KOPT-K1 (cell line): ENCODE measurements at regions not wholly inside any gene's neighbourhood (a gene's known extent, or its start where the extent isn't known, plus 50 kb on each side); places are given as distances from the start of the nearest gene placed in this dataset.

Experiments used
- H3K27ac ChIP-seq: fragments of 200-600 bp; sonication (generic); 2 replicates; pipeline ENCODE4 v1.5.1; 2016; ENCODE audit warnings: antibody characterized with exemption, mild to moderate bottlenecking, low read depth, low read length; ENCODE audit not compliant: poor library complexity, severe bottlenecking
- H3K36me3 ChIP-seq: fragments of 200-600 bp; sonication (generic); 2 replicates; pipeline ENCODE4 v1.5.1; 2017; ENCODE audit warnings: antibody characterized with exemption, mild to moderate bottlenecking, low read length, moderate library complexity; ENCODE audit not compliant: insufficient read depth
- H3K9me3 ChIP-seq: fragments of 200-600 bp; sonication (generic); 2 replicates; pipeline ENCODE4 v1.5.1; 2017; ENCODE audit warnings: antibody characterized with exemption, low read length, mild to moderate bottlenecking; ENCODE audit not compliant: insufficient read depth, poor library complexity, severe bottlenecking

GRCh38 chr12:28955931-28956330, 193.1 kb upstream of the FAR2 start:
- Histone ChIP-seq H3K9me3 (peaks cover 5% of the 10 kb centered on the region), H3K27ac (no peak overlapping the region), H3K36me3 (no peaks in the 10 kb centered on the region)

DNA sequence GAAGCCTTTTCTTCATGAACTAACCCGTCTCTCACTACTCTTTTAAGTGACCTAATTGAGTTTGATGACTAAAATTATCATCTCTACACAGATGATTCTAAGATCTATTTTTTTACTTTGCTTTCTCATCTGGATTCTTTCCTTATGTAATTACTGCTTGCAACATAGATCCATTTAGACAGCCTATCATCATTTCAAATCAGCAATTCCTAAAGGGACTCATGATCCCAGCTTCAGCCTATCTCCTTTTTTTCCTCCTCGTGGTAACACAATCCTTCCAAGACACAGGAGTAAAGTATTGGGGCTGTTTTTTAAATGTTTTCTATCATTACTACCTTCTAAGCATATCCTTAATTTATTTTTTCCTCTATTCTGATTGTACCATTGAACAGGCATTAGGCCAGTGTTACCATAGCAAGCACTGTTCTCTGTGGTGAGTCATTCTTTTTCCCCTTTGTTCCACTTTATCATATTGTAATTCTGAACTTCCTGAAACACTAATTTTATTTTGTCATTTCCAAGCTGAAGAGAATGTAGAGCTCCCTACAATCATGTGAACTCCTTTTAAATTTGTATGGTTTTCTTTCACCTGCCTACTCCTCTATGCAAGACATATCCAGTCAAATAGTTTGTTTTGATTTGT, 190.4 kb upstream of the FAR2 start:
- H3K9me3 ChIP-seq: peaks cover 5% of the 10 kb centered on the region
- H3K36me3 ChIP-seq: no peaks in the 10 kb centered on the region
- H3K27ac ChIP-seq: no peak overlapping the region

DNA sequence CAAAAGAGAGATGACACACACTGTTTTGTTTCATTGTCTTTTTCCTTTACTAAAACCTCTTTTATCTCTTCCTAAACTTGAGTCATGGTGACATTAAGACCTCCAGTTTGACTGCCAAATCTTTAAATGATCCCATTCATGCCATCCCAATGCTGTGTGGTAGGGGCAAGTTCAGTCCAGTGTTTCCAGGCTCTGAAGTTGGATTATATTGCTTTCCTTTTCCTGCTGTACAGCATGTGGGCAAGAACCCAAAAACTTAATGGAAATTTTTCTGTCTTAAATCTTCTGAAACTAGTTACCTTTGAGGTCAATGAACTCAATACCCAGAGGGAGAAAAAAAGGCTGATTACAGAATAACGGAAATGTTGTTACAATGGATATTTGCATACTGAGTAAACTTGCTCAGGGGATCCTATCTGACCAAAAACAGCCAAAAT, 187.1 kb upstream of the FAR2 start:
- Histone ChIP-seq H3K36me3 (no peaks in the 10 kb centered on the region), H3K9me3 (peaks cover 5% of the 10 kb centered on the region), H3K27ac (no peak overlapping the region)

GRCh38 chr12:28963554-28963953, 185.5 kb upstream of the FAR2 start:
- peaks cover 5% of the 10 kb centered on the region for H3K9me3 ChIP-seq
- H3K27ac ChIP-seq: no peak overlapping the region
- H3K36me3 ChIP-seq: no peaks in the 10 kb centered on the region

- Histone ChIP-seq H3K36me3 (no peaks in the 10 kb centered on the region), H3K27ac (no peak overlapping the region), H3K9me3 (no peaks in the 10 kb centered on the region)
Observed at GRCh38 chr12:28966046-28966780, 182.9 kb upstream of the FAR2 start.

GRCh38 chr12:28967426-28967825, 181.7 kb upstream of the FAR2 start:
- no peaks in the 10 kb centered on the region for H3K36me3 ChIP-seq
- no peak overlapping the region for H3K27ac ChIP-seq
- no peaks in the 10 kb centered on the region for H3K9me3 ChIP-seq

DNA sequence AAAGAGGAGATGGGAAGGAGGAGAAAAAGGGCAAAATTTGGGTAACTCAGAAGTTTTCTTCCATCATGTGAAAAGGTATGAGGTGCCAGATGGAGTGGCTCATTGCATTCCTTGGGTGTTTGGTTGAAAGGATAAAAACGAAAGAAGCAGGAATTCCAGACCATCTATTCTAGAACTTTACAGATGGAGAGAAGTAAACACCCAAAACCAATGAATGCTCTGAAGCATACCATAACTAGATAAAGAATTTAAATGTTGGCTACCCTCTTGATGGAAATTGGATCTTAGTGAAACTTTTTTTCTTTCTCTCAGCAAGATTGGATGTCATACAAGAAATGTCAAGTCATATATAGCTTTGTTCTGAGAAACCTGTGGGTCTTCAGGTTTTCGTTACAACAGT, 175.6 kb upstream of the FAR2 start:
- Histone ChIP-seq H3K9me3 (no peaks in the 10 kb centered on the region), H3K27ac (no peak overlapping the region), H3K36me3 (no peaks in the 10 kb centered on the region)

GRCh38 chr12:28974166-28974565, 174.9 kb upstream of the FAR2 start:
- H3K36me3 ChIP-seq: no peaks in the 10 kb centered on the region
- H3K9me3 ChIP-seq: no peaks in the 10 kb centered on the region
- no peak overlapping the region for H3K27ac ChIP-seq

- Histone ChIP-seq H3K27ac (no peak overlapping the region), H3K9me3 (no peaks in the 10 kb centered on the region), H3K36me3 (no peaks in the 10 kb centered on the region)
Observed at GRCh38 chr12:28974883-28975282, 174.2 kb upstream of the FAR2 start.

DNA sequence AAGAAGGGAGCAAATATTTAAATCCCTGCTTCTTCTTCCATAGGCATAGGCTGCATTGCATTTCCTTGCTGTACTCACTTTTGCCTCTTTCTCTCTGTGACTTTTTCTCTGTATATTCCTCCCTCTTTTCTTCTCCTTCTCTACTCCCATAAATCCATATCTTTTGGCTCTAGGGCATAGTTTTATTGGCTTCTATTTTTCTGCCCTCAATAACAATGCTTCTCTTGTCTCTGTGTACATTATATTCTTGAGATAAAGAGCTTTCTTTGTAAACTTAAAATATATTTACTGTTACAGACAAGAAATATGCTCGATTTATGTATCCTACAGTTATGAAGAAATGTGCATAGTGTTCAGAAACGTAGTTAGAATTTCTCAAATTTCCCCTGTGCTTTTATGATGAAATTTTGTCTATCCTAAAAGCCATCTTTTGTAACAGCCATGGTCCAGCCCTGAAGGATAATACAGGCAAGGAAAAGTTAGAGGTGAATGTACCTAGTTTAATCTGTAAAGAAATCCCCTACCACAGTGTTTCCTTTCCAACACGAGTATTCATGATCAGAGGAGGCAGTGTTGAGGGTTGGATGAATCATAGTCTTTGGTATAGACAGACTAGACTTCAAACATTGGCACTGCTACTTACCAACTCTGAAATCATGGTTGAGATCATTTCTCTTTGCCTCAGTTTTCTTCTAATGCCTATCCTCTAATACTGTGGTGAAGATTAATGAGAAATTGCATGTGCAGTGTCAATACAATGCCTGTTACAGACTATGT, 173.3 kb upstream of the FAR2 start:
- no peak overlapping the region for H3K27ac ChIP-seq
- H3K36me3 ChIP-seq: no peaks in the 10 kb centered on the region
- H3K9me3 ChIP-seq: no peaks in the 10 kb centered on the region

DNA sequence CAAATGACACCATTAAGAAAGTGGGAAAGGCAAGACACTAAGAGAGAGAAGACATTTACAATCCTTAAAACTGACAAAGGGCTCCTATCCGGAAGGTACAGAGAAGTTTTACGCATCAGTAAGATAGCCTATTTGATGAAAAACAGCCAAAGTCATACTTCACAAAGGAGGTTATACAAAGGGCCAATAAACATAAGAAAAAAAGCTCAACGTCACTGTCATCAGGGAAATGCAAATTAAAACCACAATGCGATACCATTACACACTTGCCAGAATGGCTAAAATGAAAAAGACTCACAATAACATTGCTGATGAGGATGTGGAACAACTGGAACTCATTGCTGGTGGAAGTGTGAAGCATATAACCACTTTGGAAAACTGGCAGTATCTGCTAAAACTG, 168.6 kb upstream of the FAR2 start:
- no peak overlapping the region for H3K27ac ChIP-seq
- H3K36me3 ChIP-seq: no peaks in the 10 kb centered on the region
- no peaks in the 10 kb centered on the region for H3K9me3 ChIP-seq

GRCh38 chr12:28987538-28988324, 161.3 kb upstream of the FAR2 start:
- no peaks in the 10 kb centered on the region for H3K9me3 ChIP-seq
- no peaks in the 10 kb centered on the region for H3K36me3 ChIP-seq
- no peak overlapping the region for H3K27ac ChIP-seq

- no peaks in the 10 kb centered on the region for H3K9me3 ChIP-seq
- H3K36me3 ChIP-seq: no peaks in the 10 kb centered on the region
- H3K27ac ChIP-seq: no peak overlapping the region
Observed at GRCh38 chr12:28988325-28988704, 160.8 kb upstream of the FAR2 start.

- H3K36me3 ChIP-seq: no peaks in the 10 kb centered on the region
- no peaks in the 10 kb centered on the region for H3K9me3 ChIP-seq
- no peak overlapping the region for H3K27ac ChIP-seq
Observed at GRCh38 chr12:28991626-28992025, 157.5 kb upstream of the FAR2 start.

DNA sequence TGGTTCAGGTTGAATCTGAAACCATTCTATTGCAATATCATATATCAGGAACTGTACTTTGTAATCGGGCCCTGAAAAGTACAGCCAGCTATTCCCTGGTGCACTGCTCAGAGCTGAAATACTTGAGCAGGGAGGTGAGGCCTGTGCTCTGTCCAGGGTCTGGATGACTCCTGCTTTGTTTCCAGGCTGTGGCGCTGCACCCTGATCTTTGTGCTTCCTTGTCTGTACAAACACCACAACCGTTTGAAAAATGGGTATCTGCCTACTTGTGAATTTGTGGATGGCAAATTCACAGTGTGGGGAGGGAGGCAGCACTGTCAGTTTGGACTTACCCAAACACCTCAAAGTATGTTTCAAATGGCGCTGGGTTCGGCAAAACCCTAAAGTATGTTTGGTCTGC, 155.4 kb upstream of the FAR2 start:
- Histone ChIP-seq H3K9me3 (no peaks in the 10 kb centered on the region), H3K27ac (no peak overlapping the region), H3K36me3 (no peaks in the 10 kb centered on the region)
